Gastrocnemius medialis (tissue), 4 donors: ENCODE measurements at regions not wholly inside any gene's neighbourhood (a gene's known extent, or its start where the extent isn't known, plus 50 kb on each side); places are given as distances from the start of the nearest gene placed in this dataset.

Experiments used
- ATAC-seq, 2 donors: fragments of 150-250 bp; one replicate each; pipeline ENCODE4 v1.9.1; 2016
- DNase-seq, 2 donors: peaks; one replicate each; pipeline ENCODE4 v3.0.0-alpha.2; 2019
- H3K27ac ChIP-seq, 4 donors: fragments of 200-600 bp; sonication (generic); 1 replicate in 1 of 4; 2 replicates in 3 of 4; pipeline ENCODE4 v1.5.1; 2016 to 2018; ENCODE audit warnings: mild to moderate bottlenecking in 2 of 4, moderate library complexity in 1 of 4
- H3K27me3 ChIP-seq, 3 donors: fragments of 200-600 bp; sonication (generic) in 2 of 3; 1 replicate in 1 of 3; 2 replicates in 2 of 3; pipeline versions ENCODE4 v1.5.1 to v1.6.0; 2016 to 2019; ENCODE audit warnings: mild to moderate bottlenecking in 1 of 3, moderate library complexity in 1 of 3
- H3K36me3 ChIP-seq, 2 donors: fragments of 200-600 bp; sonication (generic) in 1 of 2; one replicate each; pipeline ENCODE4 v1.5.1; 2017 to 2018
- H3K4me1 ChIP-seq, 2 donors: fragments of 200-600 bp; sonication (generic) in 1 of 2; one replicate each; pipeline ENCODE4 v1.5.1; 2016 to 2017; ENCODE audit warnings: mild to moderate bottlenecking in 2 of 2
- H3K4me3 ChIP-seq, 4 donors: fragments of 200-600 bp; sonication (generic) in 3 of 4; 1 replicate in 1 of 4; 2 replicates in 3 of 4; pipeline ENCODE4 v1.5.1; 2016 to 2019; ENCODE audit warnings: mild to moderate bottlenecking in 2 of 4
- H3K9me3 ChIP-seq, 3 donors: fragments of 200-600 bp; sonication (generic) in 2 of 3; 1 replicate in 1 of 3; 2 replicates in 2 of 3; pipeline ENCODE4 v1.5.1; 2016 to 2019
- POLR2A ChIP-seq, 2 donors: fragments of 450-650 bp; IDR thresholded peaks; one replicate each; pipeline ENCODE4 v1.6.1; 2017; ENCODE audit warnings: antibody characterized with exemption in 2 of 2, mild to moderate bottlenecking in 2 of 2, moderate library complexity in 2 of 2
- in situ Hi-C, 4 donors: fragments of 200-750 bp; cut with MboI; loops; one replicate each; pipeline versions ENCODE4 v1.15.0 to v1.8.0; 2017; ENCODE audit warnings: low sequenced_read_pairs in 4 of 4
- intact Hi-C: fragments of 100-400 bp; cut with DNase I; formaldehyde crosslinking; loops from one replicate; pipeline ENCODE4 v1.15.1; 2023; ENCODE audit warnings: low total_unique reads
- TF ChIP-seq, protein P1 (sequence below), 5 experiments: fragments of 450-650 bp in 3 of 5; fragments of 200-600 bp in 2 of 5; sonication (generic) in 2 of 5; IDR thresholded peaks in 4 of 5; conservative IDR thresholded peaks in 1 of 5; 1 replicate in 4 of 5; 2 replicates in 1 of 5; pipeline ENCODE4 v1.5.1; 2016 to 2019; ENCODE audit warnings: antibody characterized with exemption in 5 of 5, mild to moderate bottlenecking in 3 of 5, moderate library complexity in 3 of 5

DNA sequence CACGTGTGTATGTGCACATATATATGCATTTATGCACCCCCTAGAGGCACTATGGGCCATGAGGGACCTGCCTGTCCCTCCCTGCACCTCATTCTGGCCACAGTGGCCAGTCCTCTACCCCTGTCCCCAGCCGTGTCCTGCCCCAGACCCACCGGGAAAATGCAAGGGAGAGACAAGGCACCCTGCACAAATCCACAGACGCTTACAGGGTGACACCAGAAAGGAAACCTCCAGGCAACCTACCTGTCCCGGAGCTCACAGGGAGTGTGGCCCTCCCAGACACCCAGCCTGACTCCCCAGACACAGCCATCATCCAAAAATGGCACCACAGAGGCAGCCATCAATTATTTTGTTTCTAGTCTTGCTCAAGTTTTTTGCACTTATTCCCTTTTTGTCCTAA, 440.4 kb downstream of the SOX9 start:
- intact Hi-C loops (no loop called here), in situ Hi-C loops (loop anchor here in 1 of 4 donors (25.0 kb wide), 2 partner anchors 101 to 601 kb away; partner anchors contain the start of gene SSTR2)
- H3K36me3 ChIP-seq = no peaks in the 10 kb centered on the region
- ATAC-seq (no peak), DNase-seq (no peak)
- no peak for TF ChIP-seq POLR2A (IDR thresholded peaks at IDR 0.05)
- TF ChIP-seq, protein P1, sequence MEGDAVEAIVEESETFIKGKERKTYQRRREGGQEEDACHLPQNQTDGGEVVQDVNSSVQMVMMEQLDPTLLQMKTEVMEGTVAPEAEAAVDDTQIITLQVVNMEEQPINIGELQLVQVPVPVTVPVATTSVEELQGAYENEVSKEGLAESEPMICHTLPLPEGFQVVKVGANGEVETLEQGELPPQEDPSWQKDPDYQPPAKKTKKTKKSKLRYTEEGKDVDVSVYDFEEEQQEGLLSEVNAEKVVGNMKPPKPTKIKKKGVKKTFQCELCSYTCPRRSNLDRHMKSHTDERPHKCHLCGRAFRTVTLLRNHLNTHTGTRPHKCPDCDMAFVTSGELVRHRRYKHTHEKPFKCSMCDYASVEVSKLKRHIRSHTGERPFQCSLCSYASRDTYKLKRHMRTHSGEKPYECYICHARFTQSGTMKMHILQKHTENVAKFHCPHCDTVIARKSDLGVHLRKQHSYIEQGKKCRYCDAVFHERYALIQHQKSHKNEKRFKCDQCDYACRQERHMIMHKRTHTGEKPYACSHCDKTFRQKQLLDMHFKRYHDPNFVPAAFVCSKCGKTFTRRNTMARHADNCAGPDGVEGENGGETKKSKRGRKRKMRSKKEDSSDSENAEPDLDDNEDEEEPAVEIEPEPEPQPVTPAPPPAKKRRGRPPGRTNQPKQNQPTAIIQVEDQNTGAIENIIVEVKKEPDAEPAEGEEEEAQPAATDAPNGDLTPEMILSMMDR (IDR thresholded peaks at IDR 0.05 in 4 of 5, conservative IDR thresholded peaks at IDR 0.05 in 1 of 5) = no peak
- no peaks in the 10 kb centered on the region for H3K9me3 ChIP-seq
- H3K4me1 ChIP-seq = no peaks in the 10 kb centered on the region
- no peak overlapping the region for H3K4me3 ChIP-seq
- H3K27me3 ChIP-seq = no peaks in the 10 kb centered on the region
- H3K27ac ChIP-seq = no peak overlapping the region

DNA sequence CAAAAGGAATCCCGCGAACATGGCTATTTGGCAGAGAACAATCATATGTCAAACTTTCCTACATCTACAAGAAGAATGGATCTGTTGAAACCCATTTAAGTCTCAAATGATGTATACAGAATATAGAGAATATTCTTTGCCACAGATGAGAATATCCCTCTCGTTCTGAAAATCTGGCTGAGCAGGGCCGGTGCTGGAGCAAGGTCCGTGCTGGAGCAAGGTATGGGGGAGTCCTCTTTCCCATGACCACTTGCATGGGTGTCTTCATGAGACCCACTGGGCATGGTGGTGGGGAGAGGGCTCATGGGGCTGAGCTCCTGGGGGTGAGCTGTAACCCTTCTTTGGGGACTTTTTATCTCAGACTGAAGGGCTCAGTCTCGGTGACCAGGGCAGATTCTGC, 440.9 kb downstream of the SOX9 start:
- DNase-seq = no peak
- in situ Hi-C loops = loop anchor here in 1 of 4 donors (25.0 kb wide), 2 partner anchors 101 to 601 kb away; partner anchors contain the start of gene SSTR2
- no peaks in the 10 kb centered on the region for H3K36me3 ChIP-seq
- no peaks in the 10 kb centered on the region for H3K4me1 ChIP-seq
- no peak for TF ChIP-seq POLR2A (IDR thresholded peaks at IDR 0.05)
- TF ChIP-seq, protein P1 (IDR thresholded peaks at IDR 0.05 in 4 of 5, conservative IDR thresholded peaks at IDR 0.05 in 1 of 5) = no peak
- no peak overlapping the region for H3K4me3 ChIP-seq
- no peaks in the 10 kb centered on the region for H3K9me3 ChIP-seq
- no peak for ATAC-seq
- H3K27ac ChIP-seq = no peak overlapping the region
- no peaks in the 10 kb centered on the region for H3K27me3 ChIP-seq
- intact Hi-C loops = no loop called here

DNA sequence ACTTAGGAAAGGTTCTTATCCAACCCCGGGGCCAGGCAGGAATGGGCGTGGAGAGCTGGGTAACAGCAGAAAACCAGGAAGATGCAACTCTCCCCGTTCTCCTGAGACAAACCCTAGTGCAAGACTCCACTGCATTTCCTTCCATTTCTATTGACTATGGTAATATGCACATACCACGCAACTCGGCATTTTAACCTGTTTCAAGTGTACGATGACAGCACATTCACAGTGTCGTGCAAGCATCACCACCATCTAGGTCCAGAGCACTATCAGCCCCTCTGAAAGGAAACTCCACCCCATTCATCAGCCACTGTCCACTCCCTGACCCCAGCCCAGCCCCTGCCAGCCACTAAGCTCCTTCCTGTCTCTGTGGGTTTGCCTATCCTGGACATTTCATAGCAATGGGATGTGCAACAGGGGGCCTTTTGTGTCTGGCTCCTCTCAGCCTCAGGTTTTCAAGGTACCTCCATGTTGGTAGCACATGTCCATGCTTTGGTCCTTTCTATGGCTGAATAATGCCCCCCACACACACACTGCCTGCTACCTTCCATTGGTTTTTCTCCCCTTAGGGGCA, 441.9 kb downstream of the SOX9 start:
- DNase-seq (no peak), ATAC-seq (no peak)
- no peak for TF ChIP-seq POLR2A (IDR thresholded peaks at IDR 0.05)
- TF ChIP-seq, protein P1 (IDR thresholded peaks at IDR 0.05 in 4 of 5, conservative IDR thresholded peaks at IDR 0.05 in 1 of 5) = no peak
- Histone ChIP-seq H3K4me3 (no peak overlapping the region), H3K27me3 (no peaks in the 10 kb centered on the region), H3K9me3 (no peaks in the 10 kb centered on the region), H3K27ac (no peak overlapping the region), H3K36me3 (no peaks in the 10 kb centered on the region), H3K4me1 (no peaks in the 10 kb centered on the region)
- in situ Hi-C loops (loop anchor here in 1 of 4 donors (25.0 kb wide), 2 partner anchors 100 to 600 kb away; partner anchors contain the start of gene SSTR2), intact Hi-C loops (no loop called here)

DNA sequence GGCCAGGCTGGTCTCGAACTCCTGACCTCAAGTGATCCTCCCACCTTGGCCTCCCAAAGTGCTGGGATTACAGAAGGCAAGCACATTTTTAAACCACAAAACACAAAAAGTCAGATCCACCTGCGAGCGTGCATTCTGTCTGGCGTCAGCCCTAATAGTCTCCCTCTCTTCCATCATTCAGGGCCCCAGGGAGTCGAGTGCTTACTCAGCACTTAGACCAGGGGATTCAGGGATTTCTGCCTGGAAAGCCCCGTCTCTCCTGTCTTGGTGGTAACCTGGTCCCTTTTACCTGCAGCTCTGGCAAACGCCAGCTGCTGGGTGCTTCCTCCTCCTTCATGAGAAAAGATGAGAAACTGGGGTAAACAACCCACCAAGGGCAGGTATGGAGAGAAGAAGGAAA, 443.1 kb downstream of the SOX9 start:
- no peak overlapping the region for H3K27ac ChIP-seq
- H3K9me3 ChIP-seq = no peaks in the 10 kb centered on the region
- DNase-seq (no peak), ATAC-seq (no peak)
- TF ChIP-seq POLR2A (IDR thresholded peaks at IDR 0.05) = no peak
- TF ChIP-seq, protein P1 (IDR thresholded peaks at IDR 0.05 in 4 of 5, conservative IDR thresholded peaks at IDR 0.05 in 1 of 5) = no peak
- no peaks in the 10 kb centered on the region for H3K4me1 ChIP-seq
- H3K27me3 ChIP-seq = no peaks in the 10 kb centered on the region
- no peak overlapping the region for H3K4me3 ChIP-seq
- intact Hi-C loops = no loop called here
- H3K36me3 ChIP-seq = no peaks in the 10 kb centered on the region
- in situ Hi-C loops = loop anchor here in 1 of 4 donors (25.0 kb wide), 2 partner anchors 98 to 598 kb away; partner anchors contain the start of gene SSTR2
